NT2/D1 (cell line): ENCODE measurements at regions not wholly inside any gene's neighbourhood (a gene's known extent, or its start where the extent isn't known, plus 50 kb on each side); places are given as distances from the start of the nearest gene placed in this dataset.

Experiments used
- YY1 ChIP-seq: IDR thresholded peaks from 2 replicates; pipeline ENCODE4 v1.6.1; 2011; ENCODE audit not compliant: insufficient read length, insufficient read depth
- ZNF274 ChIP-seq: IDR thresholded peaks from 2 replicates; pipeline ENCODE4 v1.6.1; 2011; ENCODE audit warnings: mild to moderate bottlenecking, low read depth, low read length

GRCh38 chr6:112468359-112468758 lies 121.2 kb downstream of the RFPL4B start:
- TF ChIP-seq ZNF274 (no peak), YY1 (no peak)
